DMS153 (cell line): ENCODE measurements at regions not wholly inside any gene's neighbourhood (a gene's known extent, or its start where the extent isn't known, plus 50 kb on each side); places are given as distances from the start of the nearest gene placed in this dataset.
"Not testable (repeated sequence)": the region's sequence is repeated elsewhere in the genome, so short reads cannot be mapped to it uniquely, and the experiment has no call there.

Experiments
- DNase-seq: peaks from one replicate; lab custom pipeline; 2025; lab: John Stamatoyannopoulos, UW

GRCh38 chr13:55963934-55964333, 1176.8 kb upstream of the PRR20A start:
- DNase-seq: no peak

- no peak for DNase-seq
Observed at GRCh38 chr13:55967055-55967454, 1173.7 kb upstream of the PRR20A start.

- DNase-seq: no peak
Observed at GRCh38 chr13:55977436-55977835, 1163.3 kb upstream of the PRR20A start.

- DNase-seq: no peak
Observed at GRCh38 chr13:55981381-55981780, 1159.3 kb upstream of the PRR20A start.

- DNase-seq: not testable (repeated sequence)
Observed at GRCh38 chr13:55984026-55984425, 1156.7 kb upstream of the PRR20A start.

- DNase-seq: no peak
Observed at GRCh38 chr13:55990631-55991030, 1150.1 kb upstream of the PRR20A start.

GRCh38 chr13:55991666-55992065, 1149.1 kb upstream of the PRR20A start:
- DNase-seq: no peak

- DNase-seq: no peak
Observed at GRCh38 chr13:55992145-55992544, 1148.6 kb upstream of the PRR20A start.

- DNase-seq: no peak
Observed at GRCh38 chr13:55999709-56000108, 1141.0 kb upstream of the PRR20A start.

- no peak for DNase-seq
Observed at GRCh38 chr13:56009418-56009817, 1131.3 kb upstream of the PRR20A start.

- DNase-seq: no peak
Observed at GRCh38 chr13:56012644-56013043, 1128.1 kb upstream of the PRR20A start.

- DNase-seq: no peak
Observed at GRCh38 chr13:56015919-56016318, 1124.8 kb upstream of the PRR20A start.

- no peak for DNase-seq
Observed at GRCh38 chr13:56019606-56020005, 1121.1 kb upstream of the PRR20A start.

- DNase-seq: no peak
Observed at GRCh38 chr13:56020425-56020824, 1120.3 kb upstream of the PRR20A start.

GRCh38 chr13:56039992-56040391, 1100.7 kb upstream of the PRR20A start:
- DNase-seq: no peak

GRCh38 chr13:56066321-56066720, 1074.4 kb upstream of the PRR20A start:
- no peak for DNase-seq

GRCh38 chr13:56102641-56103040, 1038.1 kb upstream of the PRR20A start:
- DNase-seq: no peak

- DNase-seq: no peak
Observed at GRCh38 chr13:56110751-56111150, 1030.0 kb upstream of the PRR20A start.

- DNase-seq: no peak
Observed at GRCh38 chr13:56134524-56134923, 1006.2 kb upstream of the PRR20A start.

- DNase-seq: no peak
Observed at GRCh38 chr13:56166864-56167263, 973.9 kb upstream of the PRR20A start.

- no peak for DNase-seq
Observed at GRCh38 chr13:56168581-56168980, 972.1 kb upstream of the PRR20A start.

- DNase-seq: no peak
Observed at GRCh38 chr13:56173346-56173745, 967.4 kb upstream of the PRR20A start.

GRCh38 chr13:56182598-56182997, 958.1 kb upstream of the PRR20A start:
- DNase-seq: no peak

GRCh38 chr13:56187331-56187730, 953.4 kb upstream of the PRR20A start:
- DNase-seq: no peak

GRCh38 chr13:56188582-56188981, 952.1 kb upstream of the PRR20A start:
- not testable (repeated sequence) for DNase-seq
